Vagina (tissue), 2 donors: ENCODE measurements at regions not wholly inside any gene's neighbourhood (a gene's known extent, or its start where the extent isn't known, plus 50 kb on each side); places are given as distances from the start of the nearest gene placed in this dataset.
"Not testable (repeated sequence)": the region's sequence is repeated elsewhere in the genome, so short reads cannot be mapped to it uniquely, and the experiment has no call there.

Source experiments
- DNase-seq, 2 donors: peaks; one replicate each; pipeline ENCODE4 v3.0.0-alpha.2; 2017; ENCODE audit errors: extremely low spot score in 2 of 2
- H3K27ac ChIP-seq: fragments of 200-600 bp; sonication (generic); one replicate; pipeline ENCODE4 v1.5.1; 2019
- H3K27me3 ChIP-seq: fragments of 200-600 bp; sonication (generic); one replicate; pipeline ENCODE4 v1.5.1; 2019
- H3K36me3 ChIP-seq, 2 donors: fragments of 200-600 bp; sonication (generic); one replicate each; pipeline ENCODE4 v1.5.1; 2017 to 2019
- H3K4me1 ChIP-seq: fragments of 200-600 bp; sonication (generic); one replicate; pipeline ENCODE4 v1.5.1; 2019
- H3K4me3 ChIP-seq, 2 donors: fragments of 200-600 bp; sonication (generic); 1 replicate in 1 of 2; 2 replicates in 1 of 2; pipeline ENCODE4 v1.5.1; 2016 to 2019
- H3K9me3 ChIP-seq: fragments of 200-600 bp; sonication (generic); one replicate; pipeline ENCODE4 v1.5.1; 2019
- CTCF ChIP-seq, 3 experiments: fragments of 450-650 bp in 2 of 3; fragments of 200-600 bp in 1 of 3; sonication (generic) in 1 of 3; IDR thresholded peaks; one replicate each; pipeline ENCODE4 v1.5.1; 2017 to 2019; ENCODE audit warnings: antibody characterized with exemption in 3 of 3, mild to moderate bottlenecking in 2 of 3, moderate library complexity in 2 of 3
- POLR2A ChIP-seq, 2 donors: fragments of 450-650 bp; IDR thresholded peaks; one replicate each; pipeline ENCODE4 v1.6.1; 2017; ENCODE audit warnings: antibody characterized with exemption in 2 of 2, mild to moderate bottlenecking in 2 of 2, moderate library complexity in 2 of 2
- POLR2AphosphoS5 ChIP-seq, 2 donors: sonication (generic); formaldehyde crosslinking; IDR thresholded peaks; one replicate each; pipeline ENCODE4 v1.9.0; 2017; ENCODE audit warnings: antibody characterized with exemption in 2 of 2, mild to moderate bottlenecking in 2 of 2, low read depth in 1 of 2; ENCODE audit not compliant: insufficient read depth in 1 of 2
- intact Hi-C: fragments of 100-400 bp; cut with DNase I; formaldehyde crosslinking; loops from one replicate; pipeline ENCODE4 v1.15.1; 2023

- H3K4me1 ChIP-seq, H3K27ac ChIP-seq, H3K9me3 ChIP-seq, H3K36me3 ChIP-seq, intact Hi-C loops, DNase-seq, H3K27me3 ChIP-seq, H3K4me3 ChIP-seq: not testable (repeated sequence)
These were observed 191.8 kb downstream of the CWH43 start for GRCh38 chr4:49177847-49178246.

GRCh38 chr4:49181088-49181487 is 195.0 kb downstream of the CWH43 start:
- H3K36me3 ChIP-seq, H3K9me3 ChIP-seq, DNase-seq, H3K4me3 ChIP-seq, intact Hi-C loops, H3K27ac ChIP-seq, H3K27me3 ChIP-seq, H3K4me1 ChIP-seq: not testable (repeated sequence)

- H3K27me3 ChIP-seq, H3K4me1 ChIP-seq, H3K27ac ChIP-seq, H3K9me3 ChIP-seq, H3K4me3 ChIP-seq, H3K36me3 ChIP-seq, intact Hi-C loops: not testable (repeated sequence)
- peak; percentile 87 to 89 for DNase-seq
These were observed 225.5 kb downstream of the CWH43 start for GRCh38 chr4:49211396-49212194.

- H3K9me3 ChIP-seq, H3K4me3 ChIP-seq, H3K27ac ChIP-seq, H3K4me1 ChIP-seq, H3K27me3 ChIP-seq, H3K36me3 ChIP-seq, intact Hi-C loops: not testable (repeated sequence)
- peak; percentile 43 to 79 for DNase-seq
These were observed 227.2 kb downstream of the CWH43 start for GRCh38 chr4:49213250-49213649.

- peak; percentile 85 to 87 for DNase-seq
- H3K4me3 ChIP-seq, H3K27ac ChIP-seq, H3K4me1 ChIP-seq, intact Hi-C loops, H3K9me3 ChIP-seq, H3K36me3 ChIP-seq, H3K27me3 ChIP-seq: not testable (repeated sequence)
These were observed 227.7 kb downstream of the CWH43 start for GRCh38 chr4:49213750-49214149.

- H3K27ac ChIP-seq, H3K4me1 ChIP-seq, H3K27me3 ChIP-seq, intact Hi-C loops, H3K36me3 ChIP-seq, H3K9me3 ChIP-seq, H3K4me3 ChIP-seq: not testable (repeated sequence)
- peak; percentile 61 to 82 for DNase-seq
These were observed 228.5 kb downstream of the CWH43 start for GRCh38 chr4:49214453-49215081.

GRCh38 chr4:49215082-49215479 is 229.0 kb downstream of the CWH43 start:
- H3K9me3 ChIP-seq, H3K4me1 ChIP-seq, DNase-seq, intact Hi-C loops, H3K36me3 ChIP-seq, H3K4me3 ChIP-seq, H3K27me3 ChIP-seq, H3K27ac ChIP-seq: not testable (repeated sequence)

GRCh38 chr4:49216606-49217005 is 230.5 kb downstream of the CWH43 start:
- H3K4me3 ChIP-seq, H3K27ac ChIP-seq, H3K27me3 ChIP-seq, H3K9me3 ChIP-seq, DNase-seq, H3K36me3 ChIP-seq, H3K4me1 ChIP-seq, intact Hi-C loops: not testable (repeated sequence)

GRCh38 chr4:49217492-49217891 is 231.4 kb downstream of the CWH43 start:
- intact Hi-C loops, result no loop called here
- no peaks in the 10 kb centered on the region for H3K4me1 ChIP-seq
- H3K36me3 ChIP-seq, result no peaks in the 10 kb centered on the region
- no peaks in the 10 kb centered on the region for H3K9me3 ChIP-seq
- no peak overlapping the region for H3K27ac ChIP-seq
- DNase-seq, result no peak
- TF ChIP-seq CTCF (IDR thresholded peaks at IDR 0.05), result no peak
- no peak for TF ChIP-seq POLR2AphosphoS5 (IDR thresholded peaks at IDR 0.05; ENCODE audit: insufficient read depth in 1 of 2, low read depth in 1 of 2)
- no peak for TF ChIP-seq POLR2A (IDR thresholded peaks at IDR 0.05)
- no peak overlapping the region for H3K4me3 ChIP-seq
- no peaks in the 10 kb centered on the region for H3K27me3 ChIP-seq

- H3K9me3 ChIP-seq, H3K4me3 ChIP-seq, DNase-seq, H3K27ac ChIP-seq, intact Hi-C loops, H3K36me3 ChIP-seq, H3K4me1 ChIP-seq, H3K27me3 ChIP-seq: not testable (repeated sequence)
These were observed 232.0 kb downstream of the CWH43 start for GRCh38 chr4:49218094-49218493.

GRCh38 chr4:49218931-49219330 is 232.9 kb downstream of the CWH43 start:
- H3K4me1 ChIP-seq, intact Hi-C loops, H3K36me3 ChIP-seq, DNase-seq, H3K27ac ChIP-seq, H3K27me3 ChIP-seq, H3K4me3 ChIP-seq, H3K9me3 ChIP-seq: not testable (repeated sequence)

- intact Hi-C loops, H3K9me3 ChIP-seq, H3K27me3 ChIP-seq, DNase-seq, H3K36me3 ChIP-seq, H3K4me1 ChIP-seq, H3K27ac ChIP-seq, H3K4me3 ChIP-seq: not testable (repeated sequence)
These were observed 233.6 kb downstream of the CWH43 start for GRCh38 chr4:49219489-49220225.
